Left kidney (tissue), 1 donor: ENCODE measurements at regions not wholly inside any gene's neighbourhood (a gene's known extent, or its start where the extent isn't known, plus 50 kb on each side); places are given as distances from the start of the nearest gene placed in this dataset.
A peak's percentile ranks its signal among the peaks of the same experiment; 100 is the strongest.
"Not testable (repeated sequence)": the region's sequence is repeated elsewhere in the genome, so short reads cannot be mapped to it uniquely, and the experiment has no call there.

ENCODE experiments used
- DNase-seq: peaks from one replicate; pipeline ENCODE4 v3.0.0-alpha.2; 2013

DNA sequence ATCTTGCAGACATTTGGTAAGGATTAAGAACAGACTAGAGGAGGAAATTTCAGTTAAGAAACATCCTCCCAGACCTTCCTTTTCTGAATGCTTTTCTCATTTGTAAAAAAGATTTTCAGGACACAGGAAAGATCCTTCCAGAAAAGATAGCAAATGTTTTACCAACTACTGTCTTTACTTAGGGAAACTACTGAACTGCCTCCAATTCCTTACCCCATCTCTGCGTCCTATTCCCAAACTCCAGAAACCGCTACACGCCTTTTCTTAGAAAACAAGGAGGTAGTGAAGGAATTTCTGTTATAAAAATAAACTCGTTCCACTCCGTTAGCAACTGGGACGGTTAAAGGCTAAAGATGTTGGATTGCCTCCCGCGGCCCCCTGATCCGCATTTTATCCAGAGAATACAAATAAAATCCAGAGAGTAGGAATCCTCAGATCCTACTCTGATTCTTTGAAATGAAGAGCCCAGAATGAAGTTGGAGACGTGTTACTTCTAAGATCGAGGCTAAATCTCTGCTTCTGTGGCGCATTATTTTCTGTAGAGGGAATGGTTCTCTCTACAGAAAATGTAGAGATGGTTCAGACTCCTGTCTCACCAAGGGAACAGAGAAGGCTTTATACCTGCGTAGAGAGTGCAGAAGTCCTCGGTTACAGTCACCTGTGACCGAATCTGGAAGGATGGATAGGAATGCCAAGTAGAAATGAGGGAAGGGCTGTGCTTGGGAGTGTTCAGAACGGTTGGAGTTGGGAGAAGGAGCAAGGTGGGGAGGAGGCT lies 133.0 kb downstream of the GPX5 start:
- DNase-seq = no peak

GRCh38 chr6:28659250-28659566 lies 133.5 kb downstream of the GPX5 start:
- DNase-seq = no peak

GRCh38 chr6:28661097-28661713 lies 135.5 kb downstream of the GPX5 start:
- DNase-seq = no peak

DNA sequence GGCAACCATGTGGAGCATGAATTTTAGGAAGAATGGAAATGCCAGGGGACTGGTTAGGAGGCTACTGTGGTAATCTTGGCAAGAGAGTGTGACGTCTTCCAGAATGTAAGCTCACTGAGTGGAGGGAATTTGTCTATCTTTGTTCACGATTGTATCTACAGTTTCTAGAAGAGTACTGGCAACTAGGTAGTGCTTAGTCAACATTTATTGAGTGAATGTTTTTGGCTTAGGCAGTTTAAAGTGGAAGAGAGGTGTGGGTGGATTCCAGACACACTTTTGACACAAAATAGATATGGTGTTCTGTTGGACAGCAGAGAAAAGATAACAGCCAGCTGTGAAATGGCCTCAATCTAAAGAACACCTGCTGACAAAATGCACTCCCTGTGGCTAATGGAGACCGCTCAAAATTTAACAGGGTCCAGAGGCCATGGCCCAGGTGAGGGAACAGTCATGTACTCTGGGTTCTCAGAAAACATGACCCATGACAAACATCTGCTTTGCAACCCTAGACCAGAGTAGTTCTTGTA lies 139.3 kb downstream of the GPX5 start:
- DNase-seq = no peak

DNA sequence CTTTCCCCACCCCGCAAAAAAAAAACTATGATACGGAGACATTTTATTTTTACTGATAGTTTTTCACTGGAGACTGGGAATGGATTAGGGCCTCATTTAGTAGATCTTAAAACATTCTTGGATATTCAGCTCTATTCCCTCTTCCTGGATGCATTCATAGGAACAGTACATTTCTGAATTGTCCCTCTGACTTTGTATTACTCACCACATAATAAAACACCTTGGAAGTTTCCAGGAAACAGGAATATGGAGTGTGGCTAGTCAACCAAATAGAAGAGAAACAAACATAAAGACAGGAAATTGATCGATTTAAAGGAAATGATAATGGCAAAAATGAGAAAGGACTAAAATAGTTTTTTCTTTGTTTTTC lies 147.7 kb downstream of the GPX5 start:
- no peak for DNase-seq

- DNase-seq = peak; percentile 71
Observed at GRCh38 chr6:28673787-28674671, 148.3 kb downstream of the GPX5 start.

DNA sequence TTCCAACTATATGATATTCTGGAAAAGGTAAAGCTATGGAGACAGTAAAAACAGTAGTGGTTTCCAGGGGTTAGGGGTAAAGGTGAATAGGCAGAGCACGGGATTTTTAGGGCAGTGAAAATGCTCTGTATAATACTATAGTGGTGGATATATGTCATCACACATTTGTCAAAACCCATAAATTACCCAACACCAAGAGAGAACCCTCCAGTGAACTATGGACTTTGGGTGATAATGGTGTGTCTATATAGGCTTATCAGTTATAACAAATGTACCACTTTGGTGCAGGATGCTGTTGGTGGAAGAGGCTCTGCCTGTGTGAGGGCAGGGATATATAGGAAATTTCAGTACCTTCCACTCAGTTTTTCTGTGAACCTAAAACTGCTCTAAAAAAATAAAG lies 149.9 kb downstream of the GPX5 start:
- no peak for DNase-seq

- no peak for DNase-seq
Observed at GRCh38 chr6:28682542-28682941, 156.9 kb downstream of the GPX5 start.

GRCh38 chr6:28682956-28683685 lies 157.4 kb downstream of the GPX5 start:
- not testable (repeated sequence) for DNase-seq

DNA sequence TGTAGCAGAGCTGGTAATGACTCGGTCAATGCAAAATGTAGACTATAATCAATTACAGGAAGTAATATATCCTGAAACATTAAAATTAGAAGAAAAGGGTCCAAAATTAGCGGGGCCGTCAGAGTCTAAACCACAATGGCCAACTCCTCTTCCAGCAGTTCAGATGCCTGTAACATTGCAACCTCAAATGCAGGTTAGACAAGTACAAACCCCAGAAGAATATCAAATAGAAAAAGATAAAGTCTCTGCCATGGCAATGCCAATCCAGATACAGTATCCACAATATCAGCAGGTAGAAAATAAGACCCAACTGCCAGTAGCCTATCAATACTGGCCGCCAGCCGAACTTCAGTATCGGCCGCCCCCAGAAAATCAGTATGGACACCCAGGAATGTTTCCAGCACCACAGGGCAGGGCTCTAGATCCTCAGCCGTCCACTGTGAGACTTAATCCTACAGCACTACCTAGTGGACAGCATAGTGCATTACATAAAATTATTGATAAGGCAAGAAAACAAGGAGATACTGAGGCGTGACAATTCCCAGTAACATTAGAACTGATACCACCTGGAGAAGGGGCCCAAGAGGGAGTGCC lies 158.4 kb downstream of the GPX5 start:
- DNase-seq = no peak

DNA sequence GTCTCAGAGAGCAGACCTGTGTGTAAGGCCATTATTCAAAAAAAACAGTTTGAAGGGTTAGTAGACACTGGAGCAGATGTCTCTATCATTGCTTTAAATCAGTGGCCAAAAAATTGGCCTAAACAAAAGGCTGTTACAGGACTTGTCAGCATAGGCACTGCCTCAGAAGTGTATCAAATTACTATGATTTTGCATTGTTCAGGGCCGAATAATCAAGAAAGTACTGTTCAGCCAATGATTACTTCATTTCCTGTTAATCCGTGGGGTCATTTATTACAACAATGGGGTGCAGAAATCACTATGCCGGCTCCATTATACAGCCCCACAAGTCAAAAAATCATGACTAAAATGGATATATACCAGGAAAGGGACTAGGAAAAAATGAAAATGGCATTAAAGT lies 160.3 kb downstream of the GPX5 start:
- not testable (repeated sequence) for DNase-seq

- DNase-seq = peak; percentile 71
Observed at GRCh38 chr6:28686446-28687027, 160.9 kb downstream of the GPX5 start.

DNA sequence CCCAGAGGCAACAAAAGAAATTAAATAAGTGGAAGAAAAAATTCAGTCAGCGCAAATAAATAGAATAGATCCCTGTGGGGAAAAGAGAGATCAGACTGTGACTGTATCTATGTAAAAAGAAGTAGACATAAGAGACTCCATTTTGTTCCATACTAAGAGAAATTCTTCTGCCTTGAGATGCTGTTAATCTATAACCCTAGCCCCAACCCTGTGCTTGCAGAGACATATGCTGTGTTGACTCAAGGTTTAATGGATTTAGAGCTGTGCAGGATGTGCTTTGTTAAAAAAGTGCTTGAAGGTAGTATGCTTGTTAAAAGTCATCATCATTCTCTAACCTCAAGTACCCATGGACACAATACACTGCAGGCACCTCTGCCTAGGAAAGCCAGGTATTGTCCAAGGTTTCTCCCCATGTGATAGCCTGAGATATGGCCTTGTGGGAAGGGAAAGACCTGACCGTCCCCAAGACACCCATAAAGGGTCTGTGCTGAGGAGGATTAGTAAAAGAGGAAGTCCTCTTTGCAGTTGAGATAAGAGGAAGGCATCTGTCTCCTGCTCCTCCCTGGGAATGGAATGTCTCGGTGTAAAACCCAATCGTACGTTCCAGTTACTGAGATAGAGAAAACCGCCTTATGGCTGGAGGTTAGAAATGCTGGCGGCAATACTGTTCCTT lies 161.8 kb downstream of the GPX5 start:
- not testable (repeated sequence) for DNase-seq

DNA sequence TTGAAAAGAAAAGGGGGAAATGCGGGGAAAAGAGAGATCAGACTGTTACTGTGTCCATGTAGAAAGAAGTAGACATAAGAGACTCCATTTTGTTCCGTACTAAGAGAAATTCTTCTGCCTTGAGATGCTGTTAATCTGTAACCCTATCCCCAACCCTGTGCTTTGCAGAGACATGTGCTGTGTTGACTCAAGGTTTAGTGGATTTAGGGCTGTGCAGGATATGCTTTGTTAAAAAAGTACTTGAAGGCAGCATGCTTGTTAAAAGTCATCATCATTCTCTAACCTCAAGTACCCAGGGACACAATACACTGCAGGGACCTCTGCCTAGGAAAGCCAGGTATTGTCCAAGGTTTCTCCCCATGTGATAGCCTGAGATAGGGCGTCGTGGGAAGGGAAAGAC lies 166.3 kb downstream of the GPX5 start:
- not testable (repeated sequence) for DNase-seq

DNA sequence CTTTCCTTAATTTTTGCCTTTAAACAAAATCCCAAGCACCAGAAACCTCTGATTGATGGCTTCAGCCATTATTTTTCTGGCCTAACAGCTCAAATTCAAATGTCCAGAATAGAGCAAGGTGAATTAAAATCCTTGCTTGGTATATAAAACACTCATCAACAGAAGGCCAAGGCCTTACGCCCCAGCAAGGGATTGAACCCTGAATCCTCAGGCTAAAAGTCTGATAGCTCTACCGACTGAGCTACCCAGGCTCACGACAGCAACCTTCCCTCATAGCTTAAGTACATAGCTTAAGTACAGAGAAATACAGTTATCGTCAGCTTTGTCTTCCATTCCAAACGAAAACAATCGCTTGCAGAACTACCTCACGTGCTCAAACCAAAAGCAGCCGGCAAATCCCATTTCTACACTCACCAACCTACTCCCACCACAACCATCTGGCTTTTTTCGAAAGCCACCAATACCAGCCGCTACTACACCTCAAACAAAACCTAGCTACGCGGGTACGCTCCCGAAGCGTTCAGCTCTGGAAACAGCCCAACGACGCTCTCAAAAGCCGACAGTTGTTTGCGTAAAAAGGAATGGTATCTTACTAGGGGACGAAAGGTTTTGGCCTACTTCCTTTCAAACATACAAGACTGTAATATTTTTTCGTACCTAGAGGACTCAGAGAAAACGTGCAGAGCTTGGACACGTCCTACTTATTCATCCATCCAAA lies 167.5 kb downstream of the GPX5 start:
- no peak for DNase-seq

GRCh38 chr6:28693751-28694443 lies 168.2 kb downstream of the GPX5 start:
- no peak for DNase-seq

DNA sequence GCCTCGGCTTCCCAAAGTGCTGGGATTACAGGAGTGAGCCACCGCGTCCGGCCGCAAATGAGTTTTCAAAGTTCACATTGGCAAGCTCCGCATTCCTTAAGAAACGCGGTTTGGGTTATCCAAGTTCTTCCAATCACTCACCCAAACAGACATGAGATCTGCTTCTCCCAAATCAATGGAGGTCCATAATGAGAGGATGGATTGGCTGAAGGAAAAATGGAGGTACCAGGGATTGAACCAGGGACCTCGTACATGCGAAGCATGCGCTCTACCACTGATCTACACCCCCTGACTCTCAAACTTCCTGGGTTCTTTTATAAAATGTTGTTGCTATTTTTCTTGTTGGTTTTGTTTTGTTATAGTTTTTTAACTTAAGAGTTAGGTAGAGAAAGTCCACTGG lies 170.0 kb downstream of the GPX5 start:
- DNase-seq = no peak

- DNase-seq = no peak
Observed at GRCh38 chr6:28696167-28696566, 170.5 kb downstream of the GPX5 start.

DNA sequence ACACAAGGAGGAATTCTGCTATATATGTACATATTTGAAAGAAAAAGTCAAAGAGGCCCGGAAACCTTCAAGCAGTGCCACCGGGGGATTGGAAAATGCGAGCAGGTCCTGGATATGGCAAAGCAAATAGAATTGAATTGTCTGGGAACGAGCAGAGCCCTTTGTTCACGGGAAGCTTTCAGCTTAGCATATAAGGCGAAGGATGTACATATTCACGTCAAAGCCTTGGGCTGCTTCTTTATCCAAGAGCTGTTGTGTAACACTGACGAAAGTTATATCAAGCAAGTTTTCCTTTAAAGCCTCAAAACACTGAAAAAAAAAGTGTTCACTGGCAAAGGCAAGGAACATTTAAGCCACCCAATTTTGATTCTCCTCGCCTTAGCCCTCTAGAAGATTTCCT lies 171.0 kb downstream of the GPX5 start:
- DNase-seq = no peak
